ENCODE measurements at regions not wholly inside any gene's neighbourhood (a gene's known extent, or its start where the extent isn't known, plus 50 kb on each side); places are given as distances from the start of the nearest gene placed in this dataset.
"Not testable (repeated sequence)": the region's sequence is repeated elsewhere in the genome, so short reads cannot be mapped to it uniquely, and the experiment has no call there.

DNA sequence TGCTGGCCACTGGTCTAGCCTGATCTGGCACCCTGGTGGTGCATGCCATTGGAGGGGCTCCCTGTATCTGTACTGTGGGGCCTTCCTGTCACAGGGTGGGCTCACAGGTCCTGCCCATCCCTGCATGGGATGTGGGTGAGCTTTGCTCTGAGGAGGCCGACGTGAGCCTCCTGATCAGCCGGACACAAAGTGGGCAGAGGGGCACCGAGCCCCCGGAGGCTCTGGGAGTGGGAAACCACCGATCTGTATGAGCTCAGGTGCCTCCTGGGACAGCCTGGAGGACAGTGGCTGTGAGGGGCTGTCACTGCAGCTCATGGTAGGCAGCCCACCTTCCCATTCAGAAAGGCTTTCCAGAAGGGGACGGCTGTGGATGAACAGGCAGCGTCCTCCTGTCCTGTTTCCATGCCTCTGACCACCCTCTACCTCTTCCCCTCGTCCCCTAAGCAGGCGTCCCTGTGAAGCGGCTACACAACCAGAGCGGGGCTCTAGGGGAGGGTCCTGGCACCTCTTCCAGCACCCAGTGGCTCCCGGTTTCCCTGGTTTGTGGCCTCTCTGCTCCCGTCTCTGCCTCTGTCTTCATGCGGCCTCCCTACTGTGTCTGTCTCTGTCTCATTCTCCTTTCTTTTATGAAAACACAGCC is 112.5 kb upstream of the OTOS start:
- no peak for DNase-seq (ENCODE audit: low read depth in 2 of 3, low spot score in 2 of 3)

DNA sequence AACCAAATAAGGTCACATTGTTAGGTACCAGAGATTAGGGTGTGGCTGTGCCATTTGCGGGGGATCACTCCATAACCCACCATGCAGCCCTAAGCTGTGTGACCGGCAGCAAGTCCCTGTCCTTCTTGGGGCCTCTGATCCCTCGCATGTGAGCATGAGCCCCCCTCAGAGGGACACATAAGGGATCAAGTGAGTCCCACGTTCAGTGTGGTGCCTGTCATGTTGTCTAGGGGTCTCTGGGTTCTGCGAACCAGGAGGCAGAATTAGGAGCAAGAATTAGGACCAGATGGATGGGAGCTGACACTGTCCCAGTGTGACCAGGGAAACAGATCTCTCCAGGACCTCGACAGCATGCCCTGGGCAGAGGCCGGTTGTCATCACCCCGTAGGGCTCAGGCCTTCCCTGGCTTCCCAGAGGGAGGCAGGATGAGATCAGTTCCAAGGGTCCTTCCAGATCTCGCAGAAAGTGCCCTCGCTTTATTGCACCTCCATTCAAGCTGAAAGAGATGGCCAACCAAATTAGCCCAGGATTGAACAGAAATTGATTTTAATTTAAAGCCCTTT is 113.2 kb upstream of the OTOS start:
- DNase-seq (ENCODE audit: low read depth in 2 of 3, low spot score in 2 of 3): no peak

DNA sequence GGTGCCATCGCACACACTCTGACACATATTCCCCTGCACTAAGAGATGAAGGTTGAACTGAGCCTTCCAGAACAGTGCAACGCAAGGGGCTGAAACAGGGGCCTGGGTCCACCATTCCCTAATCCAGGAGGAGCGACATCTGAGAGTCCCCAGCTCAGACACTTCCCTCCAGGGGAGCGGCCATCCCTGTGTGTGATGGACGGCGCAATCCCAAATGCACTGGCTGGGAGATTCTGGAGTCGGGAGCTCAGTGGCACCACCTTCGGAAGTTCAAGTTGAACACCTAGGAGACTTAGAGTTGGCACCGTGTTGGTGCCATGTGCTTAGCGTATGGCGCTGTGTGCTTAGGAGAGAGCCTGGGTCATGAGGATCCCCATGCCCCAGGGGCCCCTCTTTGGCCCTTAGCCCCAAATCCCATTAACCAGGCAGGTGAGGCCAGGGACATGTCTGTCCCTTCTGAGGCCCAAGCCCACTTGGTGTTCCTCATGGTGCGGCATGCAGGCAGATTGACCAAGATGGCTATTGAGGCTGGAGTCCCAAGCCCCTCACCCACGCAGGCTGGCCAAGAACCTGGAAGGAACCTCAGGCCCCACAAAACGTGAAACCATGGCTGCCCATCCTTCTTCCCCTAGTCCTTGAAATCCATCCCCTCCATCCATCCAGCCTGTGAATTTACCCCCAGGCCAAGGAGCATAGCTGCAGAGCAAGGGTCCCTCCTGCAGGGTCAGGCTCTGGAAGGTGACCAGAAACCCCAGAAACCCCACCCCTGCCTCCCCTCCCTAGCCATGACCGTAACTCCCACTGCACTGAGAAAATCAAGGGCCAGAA is 114.1 kb upstream of the OTOS start:
- no peak for DNase-seq (ENCODE audit: low read depth in 2 of 3, low spot score in 2 of 3)

DNA sequence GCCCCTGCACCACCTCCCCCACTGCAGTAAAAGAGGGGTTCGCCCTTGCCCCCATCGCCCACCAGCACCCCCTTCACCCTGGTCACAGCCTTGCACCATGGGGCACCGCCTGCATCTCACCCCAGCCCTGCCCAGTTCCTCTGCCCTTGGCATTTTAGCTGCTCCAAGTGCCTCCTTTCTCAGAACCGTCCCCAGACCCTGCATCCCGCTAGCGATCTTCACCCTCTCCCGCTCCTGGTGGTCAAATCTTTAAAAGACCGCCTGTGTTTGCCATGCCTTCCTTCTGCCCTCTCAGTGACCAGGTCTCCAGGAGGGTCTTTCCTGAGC is 114.7 kb upstream of the OTOS start:
- no peak for DNase-seq (ENCODE audit: low read depth in 2 of 3, low spot score in 2 of 3)

DNA sequence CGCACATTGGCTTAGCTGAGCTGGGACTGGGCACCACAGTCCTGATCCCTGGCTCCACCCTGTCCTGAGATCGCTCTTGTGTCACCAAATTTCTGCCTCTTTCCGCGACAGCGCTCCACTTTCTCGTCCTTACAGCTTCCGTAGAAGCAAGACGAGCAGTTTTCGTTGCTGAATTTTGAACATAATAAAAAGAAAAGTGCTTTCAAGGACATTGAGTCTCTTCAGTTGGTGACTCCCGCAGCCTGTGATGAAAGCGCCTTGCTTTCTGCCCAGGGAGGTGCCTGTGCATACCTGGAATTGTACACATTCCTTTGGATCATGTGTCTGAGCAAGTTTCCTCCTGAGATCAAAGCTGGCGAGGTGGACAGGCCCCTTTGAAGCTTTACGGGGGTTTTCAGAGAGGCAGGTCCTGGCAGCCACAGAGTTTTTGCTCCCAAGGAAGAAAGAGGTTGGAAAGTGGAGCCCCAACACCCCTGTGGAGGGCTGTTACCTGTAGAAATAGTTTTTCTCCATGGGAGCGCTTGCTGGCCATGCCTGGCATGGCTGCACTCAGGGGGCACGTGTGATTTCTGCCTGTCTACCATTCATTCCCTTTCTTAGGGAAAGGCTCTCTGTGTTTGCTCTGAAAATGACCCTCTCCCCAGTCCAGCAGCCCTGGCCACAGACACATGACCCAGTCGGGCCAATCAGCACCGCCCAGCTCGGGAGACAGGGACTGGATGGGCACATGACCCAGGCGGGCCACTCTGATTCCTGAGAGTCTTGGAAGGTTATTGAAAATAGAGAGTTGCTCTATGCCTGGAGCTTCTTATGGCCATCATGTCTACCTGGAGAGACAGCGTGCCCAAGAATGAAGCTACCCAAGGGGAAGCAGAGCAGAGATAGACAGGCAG is 115.6 kb upstream of the OTOS start:
- DNase-seq (ENCODE audit: low read depth in 2 of 3, low spot score in 2 of 3): no peak

DNA sequence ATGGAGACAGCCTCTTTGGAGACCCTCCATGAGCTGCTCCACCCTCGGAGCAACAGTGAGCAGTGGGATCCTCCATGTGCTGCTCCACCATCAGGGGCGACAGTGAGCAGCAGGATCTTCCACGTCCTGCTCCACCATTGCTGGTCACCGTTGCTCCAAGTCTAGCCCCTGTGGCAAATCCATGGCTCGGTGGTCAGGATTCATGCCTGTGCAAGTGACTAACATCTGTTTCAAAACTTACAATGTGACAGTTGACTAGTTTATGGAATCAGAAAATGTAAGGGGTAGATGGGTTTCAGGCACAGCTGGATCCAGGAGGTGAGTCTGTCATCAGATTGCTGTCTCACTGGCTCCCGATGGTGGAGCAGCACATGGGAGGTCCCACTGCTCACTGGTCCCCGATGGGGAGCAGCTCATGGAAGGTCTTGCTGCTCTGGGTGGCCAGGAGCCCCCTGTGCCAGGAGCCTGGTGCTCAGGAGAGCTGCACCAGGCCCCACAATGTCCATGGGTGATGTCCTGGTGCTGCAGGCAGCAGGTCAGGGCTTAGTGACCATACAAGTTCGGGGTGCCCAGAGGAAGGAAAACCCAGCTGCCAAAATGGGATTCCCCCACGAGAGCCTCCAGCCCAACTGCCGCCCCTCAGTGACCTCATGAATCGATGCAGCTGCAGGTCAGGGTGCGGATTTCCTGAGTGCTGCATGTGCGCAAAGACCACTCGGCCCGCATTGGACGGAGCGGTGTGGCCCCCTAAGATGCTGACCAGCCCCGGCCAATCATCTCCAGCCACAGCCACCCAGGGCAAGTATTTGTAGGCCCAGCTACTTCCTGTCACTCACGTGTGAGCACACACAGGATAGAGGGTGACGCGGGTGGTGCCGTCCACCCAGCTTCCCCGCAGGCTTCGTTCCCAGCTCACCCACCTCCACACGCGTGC is 116.5 kb upstream of the OTOS start:
- DNase-seq (ENCODE audit: low read depth in 2 of 3, low spot score in 2 of 3): no peak

DNA sequence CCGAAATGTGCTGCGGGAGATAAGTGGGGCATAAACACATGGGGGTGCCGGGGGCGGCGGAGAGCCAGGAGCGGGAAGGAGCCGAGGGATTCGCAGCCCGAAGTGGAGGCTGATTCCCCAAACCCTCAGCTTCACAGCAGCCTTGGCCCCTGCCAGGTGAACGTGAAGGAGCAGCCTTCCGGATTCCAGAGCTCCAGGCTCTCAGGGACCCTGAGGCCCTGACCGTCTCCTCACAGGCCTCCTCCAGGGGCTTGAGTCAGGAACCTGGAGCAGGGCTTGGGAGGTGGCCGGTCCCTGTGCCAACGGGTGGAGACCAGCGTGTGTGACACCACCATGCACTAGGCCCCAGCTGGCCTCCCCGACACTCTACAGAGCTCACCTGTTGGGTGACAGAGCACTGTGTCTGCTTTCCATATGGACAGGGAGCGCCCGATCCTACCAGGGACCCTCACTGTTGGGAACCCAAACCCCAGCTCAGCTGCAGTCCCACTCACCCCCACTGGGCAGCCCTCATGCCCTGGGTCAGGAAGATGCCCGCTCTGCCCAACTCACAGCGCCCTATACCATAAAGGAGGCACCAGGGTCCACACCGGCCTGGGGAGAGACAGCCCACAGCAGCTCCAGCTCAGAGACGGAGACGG is 117.6 kb upstream of the OTOS start:
- DNase-seq (ENCODE audit: low read depth in 2 of 3, low spot score in 2 of 3): no peak

DNA sequence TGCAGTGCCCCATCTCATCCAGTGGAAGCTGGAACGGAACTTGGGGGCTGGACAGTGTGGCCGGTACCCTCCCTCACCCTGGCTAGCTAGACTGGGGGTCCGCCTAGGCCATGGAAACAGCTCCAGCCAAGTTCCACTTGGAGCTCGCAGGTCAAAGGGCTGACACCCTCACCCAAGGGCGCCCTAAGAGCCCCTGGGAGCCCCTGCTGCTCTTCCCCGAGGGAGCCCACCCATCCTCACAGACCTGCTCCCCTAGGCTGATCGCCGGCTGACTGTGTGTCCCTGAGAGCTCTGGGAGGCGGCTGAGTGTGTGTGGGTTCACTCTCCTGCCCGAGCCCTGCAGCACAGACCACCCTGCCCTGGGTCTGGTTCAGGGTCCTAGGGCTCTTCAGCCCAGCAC is 118.2 kb upstream of the OTOS start:
- DNase-seq (ENCODE audit: low read depth in 2 of 3, low spot score in 2 of 3): no peak

DNA sequence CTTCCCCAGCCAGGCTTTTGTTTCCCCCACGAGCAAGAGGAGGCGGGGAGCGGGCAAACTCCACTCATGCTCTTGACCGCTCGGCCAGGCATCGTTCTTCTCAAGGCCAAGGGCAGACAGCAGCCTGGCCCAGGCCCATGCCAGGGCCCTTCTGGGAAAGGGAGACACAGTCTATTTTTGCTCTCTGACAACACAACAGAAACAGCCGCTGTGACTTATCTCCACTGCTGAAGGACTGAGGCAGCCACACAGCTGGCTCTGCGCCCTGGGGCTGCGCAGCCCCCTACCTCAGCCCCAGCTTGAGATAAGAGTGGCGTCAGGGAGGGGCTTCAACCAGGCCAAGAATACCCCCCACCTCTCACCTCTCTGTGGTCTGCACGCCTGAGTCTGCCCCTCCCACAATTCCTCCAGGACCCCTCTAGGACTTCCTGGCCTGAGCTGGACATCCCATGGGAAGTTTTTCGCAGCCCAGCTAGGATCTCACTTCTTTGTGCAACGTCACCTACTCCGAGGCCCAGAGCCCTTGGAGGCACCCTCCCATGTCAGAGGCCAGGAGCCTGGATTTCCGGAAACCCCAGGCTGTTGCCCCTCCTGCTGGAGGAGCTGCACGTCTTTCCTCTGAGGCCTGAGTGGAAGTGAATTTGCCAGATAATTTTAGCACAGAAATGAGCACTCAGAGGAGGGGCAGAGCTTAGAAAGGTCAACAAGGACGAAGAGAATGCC is 118.9 kb upstream of the OTOS start:
- DNase-seq (ENCODE audit: low read depth in 2 of 3, low spot score in 2 of 3): no peak

DNA sequence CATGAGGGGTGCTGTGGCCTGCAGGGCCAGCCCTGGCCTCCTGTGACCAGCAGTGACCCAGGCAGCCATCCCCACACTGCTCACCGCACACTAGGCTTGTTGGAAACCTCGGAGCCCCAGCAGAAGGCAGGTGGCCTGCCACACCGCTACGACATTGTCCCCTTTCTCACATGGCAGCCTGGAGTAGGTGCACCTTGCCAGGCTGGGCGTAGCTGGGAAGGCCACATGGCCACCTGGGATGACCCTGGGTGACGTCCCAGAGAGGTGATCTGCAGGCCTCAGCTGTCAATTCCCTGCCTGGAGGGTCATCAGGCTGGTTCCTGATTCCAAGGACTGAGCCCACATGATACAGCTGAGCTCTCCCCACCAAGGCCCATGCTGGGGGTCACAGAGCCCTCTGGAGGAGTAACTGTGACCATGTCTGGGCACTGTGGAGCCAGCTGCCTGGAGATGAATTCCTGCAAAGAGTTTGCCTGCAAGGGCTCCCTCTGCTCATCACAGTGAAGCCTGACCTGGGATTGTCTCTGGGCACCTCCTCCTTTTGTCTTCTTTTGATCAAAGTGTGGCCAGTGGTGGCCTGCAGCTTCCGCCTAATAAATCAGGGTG is 119.6 kb upstream of the OTOS start:
- DNase-seq (ENCODE audit: low read depth in 2 of 3, low spot score in 2 of 3): no peak

DNA sequence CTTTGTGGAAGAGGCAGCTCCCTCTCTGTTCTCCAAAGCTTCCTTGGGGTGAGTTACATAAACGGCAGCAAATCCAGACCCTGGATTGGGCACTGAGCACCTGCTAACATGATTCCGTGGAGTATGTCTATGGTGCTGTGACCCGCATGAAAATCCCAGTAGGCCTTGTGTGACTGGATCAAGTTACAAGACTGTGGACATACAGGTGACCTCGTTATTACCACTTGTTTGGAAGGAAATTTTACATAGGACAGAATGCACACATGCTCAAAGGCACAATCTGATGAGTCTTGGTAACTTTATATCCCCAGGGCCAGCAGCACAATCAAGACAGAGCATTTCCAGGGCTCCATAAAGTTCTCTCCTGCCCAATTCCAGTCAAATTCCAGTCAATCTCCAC is 120.2 kb upstream of the OTOS start:
- DNase-seq (ENCODE audit: low read depth in 2 of 3, low spot score in 2 of 3): no peak

DNA sequence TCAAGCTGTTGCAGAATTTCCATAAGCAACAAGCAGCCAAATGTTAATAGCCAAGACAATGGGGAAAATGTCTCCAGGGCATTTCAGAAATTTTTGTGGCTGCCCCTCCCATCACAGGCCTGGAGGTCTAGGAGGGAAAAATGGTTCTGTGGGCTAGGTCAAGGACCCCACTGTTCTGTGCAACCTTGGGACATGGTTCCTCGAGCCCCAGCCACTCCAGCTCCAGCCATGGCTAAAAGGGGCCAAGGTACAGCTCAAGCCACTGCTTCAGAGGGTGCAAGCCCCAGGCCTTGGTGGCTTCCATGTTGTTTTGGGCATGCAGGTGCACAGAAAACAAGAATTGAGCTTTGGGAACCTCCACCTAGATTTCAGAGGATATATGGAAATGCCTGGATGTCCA is 122.1 kb upstream of the OTOS start:
- not testable (repeated sequence) for DNase-seq (ENCODE audit: low read depth in 2 of 3, low spot score in 2 of 3)

DNA sequence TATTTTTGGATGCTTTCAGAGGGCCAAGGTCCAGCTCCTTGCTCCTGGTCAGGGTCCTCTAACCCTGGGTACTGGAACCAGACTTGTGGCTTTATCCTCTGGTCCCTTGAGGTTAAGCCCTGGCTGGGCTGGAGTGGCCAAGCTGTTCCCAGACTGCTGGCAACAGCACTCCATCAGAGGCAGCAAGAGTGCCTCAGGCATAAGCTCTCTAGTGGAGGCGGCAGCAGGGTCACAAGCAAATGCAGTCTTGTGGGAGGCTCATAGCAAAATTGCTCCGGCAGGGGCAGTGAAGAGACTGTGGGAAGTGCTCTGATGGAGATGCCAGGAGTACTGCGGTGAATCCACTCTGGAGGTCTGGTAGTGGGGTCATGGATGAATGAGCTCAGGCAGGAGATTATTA is 128.9 kb upstream of the OTOS start:
- DNase-seq (ENCODE audit: low read depth in 2 of 3, low spot score in 2 of 3): no peak

DNA sequence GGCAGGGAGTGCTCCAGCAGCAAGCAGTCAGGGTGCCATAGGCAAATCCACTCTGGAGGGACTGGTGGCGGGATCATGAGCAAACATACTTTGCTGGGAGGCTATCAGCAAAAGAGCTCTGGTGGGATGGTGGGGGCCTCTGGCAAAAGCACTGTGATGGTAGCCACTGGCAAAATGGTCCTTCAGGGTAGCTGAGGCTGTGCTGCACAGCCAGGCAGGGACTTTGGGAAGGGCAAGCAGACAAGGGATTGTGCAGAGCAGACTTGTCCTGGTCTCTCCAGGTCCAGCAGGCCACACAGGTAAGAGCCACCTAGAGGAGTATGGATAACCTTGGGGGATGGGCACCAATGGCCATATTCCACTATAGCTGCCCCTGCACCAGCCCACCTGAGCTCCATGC is 129.4 kb upstream of the OTOS start:
- DNase-seq (ENCODE audit: low read depth in 2 of 3, low spot score in 2 of 3): no peak

DNA sequence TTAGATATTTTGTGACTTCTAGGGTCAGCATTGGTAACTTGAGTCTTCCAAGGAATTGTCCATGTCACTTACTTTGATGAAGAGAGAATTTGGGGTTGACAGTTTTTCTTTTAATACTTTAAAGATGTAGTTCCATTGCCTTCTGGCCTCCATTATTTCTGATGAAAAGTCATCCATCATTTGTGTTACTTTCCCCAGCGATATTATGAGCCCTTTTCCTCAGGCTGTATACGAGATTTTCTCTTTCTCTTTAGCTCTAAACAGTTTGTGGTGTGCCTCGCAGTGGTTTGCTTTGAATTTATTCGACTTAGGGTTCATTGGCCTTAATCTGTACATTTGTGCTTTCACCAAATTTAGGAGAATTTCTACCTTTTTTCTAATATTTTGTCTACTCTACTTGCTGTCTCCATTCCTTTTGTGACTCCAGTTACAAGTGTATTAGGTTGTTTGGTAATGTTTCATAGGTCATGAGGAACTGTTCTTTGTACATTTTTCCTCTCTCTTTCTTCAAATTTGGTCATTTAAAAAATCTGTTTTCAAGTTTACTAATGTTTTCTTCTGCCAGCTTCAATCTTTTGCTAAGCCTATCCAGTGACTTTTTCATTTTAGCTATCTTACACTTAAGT is 131.4 kb upstream of the OTOS start:
- no peak for DNase-seq (ENCODE audit: low read depth in 2 of 3, low spot score in 2 of 3)

DNA sequence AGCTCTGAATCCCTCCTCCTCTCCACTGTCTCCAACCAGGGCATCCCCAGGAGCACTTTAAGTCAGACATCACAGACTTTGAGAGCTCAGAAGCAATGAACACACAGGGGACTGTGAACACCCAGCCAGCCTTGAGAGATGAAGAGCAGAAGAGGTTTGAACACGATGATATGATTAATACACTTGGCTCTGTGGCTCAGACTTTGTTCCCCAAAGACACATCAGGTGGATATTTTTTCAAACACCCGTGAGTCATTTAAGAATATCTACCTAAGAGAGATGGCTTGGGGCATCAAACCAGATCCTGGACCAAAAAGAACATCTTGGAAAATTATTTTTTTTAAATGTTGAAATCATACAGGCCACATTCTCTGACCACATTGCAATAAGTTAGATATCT is 134.9 kb upstream of the OTOS start:
- no peak for DNase-seq (ENCODE audit: low read depth in 2 of 3, low spot score in 2 of 3)

DNA sequence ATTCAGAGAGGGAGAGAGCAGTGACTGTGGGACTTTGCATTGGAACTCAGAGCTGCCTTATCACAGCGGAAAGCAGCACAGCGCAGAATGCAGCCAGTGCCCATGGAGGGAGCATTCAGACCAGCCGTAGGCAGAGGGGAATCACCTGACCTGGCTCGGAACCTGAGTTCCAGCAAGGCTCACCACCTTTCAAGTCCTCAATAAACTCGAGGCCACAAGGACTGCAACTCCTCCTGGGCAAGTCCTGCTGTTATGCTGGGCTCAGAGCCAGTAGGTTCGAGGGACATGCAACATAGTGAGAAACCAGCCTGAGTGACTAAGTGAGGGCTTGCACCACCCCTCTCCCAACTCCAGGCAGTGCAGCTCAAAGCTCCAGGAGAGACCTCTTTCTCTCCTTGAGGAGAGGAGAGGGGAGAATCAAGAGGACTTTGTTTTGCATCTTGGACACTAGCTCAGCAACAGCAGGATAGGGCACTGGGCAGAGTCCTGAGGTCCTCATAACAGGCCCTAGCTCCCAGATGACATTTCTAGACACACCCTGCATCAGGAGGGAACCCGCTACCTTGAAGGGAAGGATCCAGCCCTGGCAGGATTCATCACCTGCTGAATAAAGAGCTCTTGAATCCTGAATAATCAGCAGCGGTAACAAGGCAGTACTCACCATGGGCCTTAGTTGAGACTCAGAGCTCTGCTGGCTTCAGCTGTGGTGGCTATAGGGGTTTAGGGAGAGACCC is 136.8 kb upstream of the OTOS start:
- DNase-seq (ENCODE audit: low read depth in 2 of 3, low spot score in 2 of 3): no peak
